ENCODE measurements at regions not wholly inside any gene's neighbourhood (a gene's known extent, or its start where the extent isn't known, plus 50 kb on each side); places are given as distances from the start of the nearest gene placed in this dataset.

DNA sequence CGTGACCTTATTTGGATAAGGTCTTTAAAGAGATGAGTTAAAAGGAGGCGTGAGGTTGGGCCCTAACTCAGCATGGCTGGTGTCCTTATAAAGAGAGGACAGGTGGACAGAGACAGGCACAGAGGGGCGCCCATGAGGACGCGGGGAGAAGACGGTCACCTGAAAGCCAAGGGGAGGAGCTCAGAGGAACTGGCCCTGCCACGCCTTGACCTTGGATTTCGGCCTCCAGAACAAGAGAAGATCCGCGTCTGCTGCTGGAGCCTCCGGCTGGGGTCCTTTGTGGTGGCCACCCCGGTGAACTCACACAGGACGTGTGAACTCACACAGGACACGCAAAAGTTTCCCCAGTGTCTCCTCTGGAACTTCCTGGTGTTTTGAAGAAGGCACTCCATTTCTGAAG is 122.7 kb downstream of the SIK1 start:
- TF ChIP-seq SUZ12 (IDR thresholded peaks at IDR 0.05): no peak
- no peak for TF ChIP-seq TARDBP (IDR thresholded peaks at IDR 0.05)

Data from HEK293T (cell line).